Heart left ventricle (tissue), 13 donors: ENCODE measurements at regions not wholly inside any gene's neighbourhood (a gene's known extent, or its start where the extent isn't known, plus 50 kb on each side); places are given as distances from the start of the nearest gene placed in this dataset.

Source experiments
- POLR2A ChIP-seq, 2 donors: fragments of 450-650 bp; IDR thresholded peaks; one replicate each; pipeline ENCODE4 v1.6.1; 2017; ENCODE audit warnings: antibody characterized with exemption in 2 of 2, mild to moderate bottlenecking in 2 of 2, moderate library complexity in 2 of 2
- TF ChIP-seq, protein P1 (sequence below), 12 donors: fragments of 200-600 bp; sonication (generic) in 4 of 12; IDR thresholded peaks; one replicate each; pipeline versions ENCODE4 v1.5.0 to v1.8.0; 2018 to 2022; ENCODE audit warnings: antibody characterized with exemption in 12 of 12, mild to moderate bottlenecking in 5 of 12
- donor health status: ischemic (EF 13 %, LVEDD 7.1; RV severe dilation, severe dysfunction).
- donor health status: DM: no; HTN: yes; CAD: no.
- donor health status: DM: no; HTN: no; CAD: no.
- donor health status: ischemic (EF 25% LVEDD 6.9; RV normal size, moderate dysfunction).
- donor health status: ischemic (EF 25% LVEDD 5.7; RV mildly dilated, moderate dysfunction).
- donor health status: ischemic (EF 35%, LVEDD 5.7; RV mildly dilated, moderate dysfunction).
- donor health status: nonischemic (EF 11% LVEDD 7.7; RV severe dilation, severe dysfunction).
- donor health status: DM: yes; HTN: yes; CAD: no.
- donor health status: PGD.
- donor health status: ischemic (EF 29% LVEDD 5.4; RV normal size, mild dysfunction).
- donor health status: nonischemic (EF 23%, LVEDD 6.1; RV moderate dilation, normal function).

- TF ChIP-seq, protein P1, sequence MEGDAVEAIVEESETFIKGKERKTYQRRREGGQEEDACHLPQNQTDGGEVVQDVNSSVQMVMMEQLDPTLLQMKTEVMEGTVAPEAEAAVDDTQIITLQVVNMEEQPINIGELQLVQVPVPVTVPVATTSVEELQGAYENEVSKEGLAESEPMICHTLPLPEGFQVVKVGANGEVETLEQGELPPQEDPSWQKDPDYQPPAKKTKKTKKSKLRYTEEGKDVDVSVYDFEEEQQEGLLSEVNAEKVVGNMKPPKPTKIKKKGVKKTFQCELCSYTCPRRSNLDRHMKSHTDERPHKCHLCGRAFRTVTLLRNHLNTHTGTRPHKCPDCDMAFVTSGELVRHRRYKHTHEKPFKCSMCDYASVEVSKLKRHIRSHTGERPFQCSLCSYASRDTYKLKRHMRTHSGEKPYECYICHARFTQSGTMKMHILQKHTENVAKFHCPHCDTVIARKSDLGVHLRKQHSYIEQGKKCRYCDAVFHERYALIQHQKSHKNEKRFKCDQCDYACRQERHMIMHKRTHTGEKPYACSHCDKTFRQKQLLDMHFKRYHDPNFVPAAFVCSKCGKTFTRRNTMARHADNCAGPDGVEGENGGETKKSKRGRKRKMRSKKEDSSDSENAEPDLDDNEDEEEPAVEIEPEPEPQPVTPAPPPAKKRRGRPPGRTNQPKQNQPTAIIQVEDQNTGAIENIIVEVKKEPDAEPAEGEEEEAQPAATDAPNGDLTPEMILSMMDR (IDR thresholded peaks at IDR 0.05): no peak
- TF ChIP-seq POLR2A (IDR thresholded peaks at IDR 0.05): no peak
Measured at GRCh38 chr2:57278451-57278850, 768.2 kb upstream of the VRK2 start.
